ENCODE measurements at regions not wholly inside any gene's neighbourhood (a gene's known extent, or its start where the extent isn't known, plus 50 kb on each side); places are given as distances from the start of the nearest gene placed in this dataset.

- H3K4me3 ChIP-seq, result no peak overlapping the region
- WGBS, 4 donors, result 34 to 64% (median 53%) methylated on average over 5 of the region's 5 CpGs
- no peaks in the 10 kb centered on the region for H3K4me1 ChIP-seq (replicated peaks in 1 of 2)
- H3K36me3 ChIP-seq (replicated peaks in 1 of 2), result no peaks in the 10 kb centered on the region
- H3K27me3 ChIP-seq, result no peaks in the 10 kb centered on the region
- intact Hi-C loops (cut with DNase I), result no loop called here
- no peak for DNase-seq
- no peaks in the 10 kb centered on the region for H3K9me3 ChIP-seq (replicated peaks in 1 of 3)
- TF ChIP-seq CTCF (IDR thresholded peaks at IDR 0.05) (no peak), POLR2A (IDR thresholded peaks at IDR 0.05) (no peak)
- no peak overlapping the region for H3K27ac ChIP-seq
Measured at GRCh38 chr12:13586361-13586760, 389.8 kb downstream of the EMP1 start.

- no peaks in the 10 kb centered on the region for H3K36me3 ChIP-seq (replicated peaks in 1 of 2)
- DNase-seq, result no peak
- TF ChIP-seq POLR2A (IDR thresholded peaks at IDR 0.05), result no peak
- TF ChIP-seq CTCF (IDR thresholded peaks at IDR 0.05), result no peak
- no peaks in the 10 kb centered on the region for H3K27me3 ChIP-seq
- H3K4me3 ChIP-seq, result no peak overlapping the region
- no peaks in the 10 kb centered on the region for H3K4me1 ChIP-seq (replicated peaks in 1 of 2)
- 37 to 66% (median 50%) methylated on average over 2 of the region's 2 CpGs for WGBS, 4 donors
- intact Hi-C loops (cut with DNase I), result no loop called here
- no peaks in the 10 kb centered on the region for H3K9me3 ChIP-seq (replicated peaks in 1 of 3)
- H3K27ac ChIP-seq, result no peak overlapping the region
Measured at GRCh38 chr12:13584541-13584940, 388.0 kb downstream of the EMP1 start.

GRCh38 chr12:13583630-13584029 lies 387.1 kb downstream of the EMP1 start:
- H3K4me3 ChIP-seq, result no peak overlapping the region
- intact Hi-C loops (cut with DNase I), result no loop called here
- H3K36me3 ChIP-seq (replicated peaks in 1 of 2), result no peaks in the 10 kb centered on the region
- H3K9me3 ChIP-seq (replicated peaks in 1 of 3), result no peaks in the 10 kb centered on the region
- TF ChIP-seq POLR2A (IDR thresholded peaks at IDR 0.05) (no peak), CTCF (IDR thresholded peaks at IDR 0.05) (no peak)
- no peak for DNase-seq
- H3K27ac ChIP-seq, result no peak overlapping the region
- H3K27me3 ChIP-seq, result no peaks in the 10 kb centered on the region
- H3K4me1 ChIP-seq (replicated peaks in 1 of 2), result no peaks in the 10 kb centered on the region
- WGBS, 4 donors, result 65 to 78% (median 71%) methylated on average over 7 of the region's 7 CpGs

- intact Hi-C loops (cut with DNase I), result no loop called here
- no peak for DNase-seq
- 30 to 41% (median 33%) methylated on average over 4 of the region's 4 CpGs for WGBS, 4 donors
- H3K9me3 ChIP-seq (replicated peaks in 1 of 3), result no peaks in the 10 kb centered on the region
- H3K4me1 ChIP-seq (replicated peaks in 1 of 2), result no peaks in the 10 kb centered on the region
- H3K36me3 ChIP-seq (replicated peaks in 1 of 2), result no peaks in the 10 kb centered on the region
- no peak overlapping the region for H3K27ac ChIP-seq
- no peak overlapping the region for H3K4me3 ChIP-seq
- no peak for TF ChIP-seq POLR2A (IDR thresholded peaks at IDR 0.05)
- TF ChIP-seq CTCF (IDR thresholded peaks at IDR 0.05), result no peak
- H3K27me3 ChIP-seq, result no peaks in the 10 kb centered on the region
Measured at GRCh38 chr12:13582421-13582820, 385.9 kb downstream of the EMP1 start.
